ENCODE measurements at regions not wholly inside any gene's neighbourhood (a gene's known extent, or its start where the extent isn't known, plus 50 kb on each side); places are given as distances from the start of the nearest gene placed in this dataset.

GRCh38 chr2:220226546-220226945 lies 599.1 kb downstream of the SLC4A3 start:
- WGBS, 2 donors, result 92 to 95% methylated on average over 1 of the region's 1 CpG
- TF ChIP-seq CTCF (IDR thresholded peaks at IDR 0.05), result no peak
- no peak for TF ChIP-seq POLR2A (IDR thresholded peaks at IDR 0.05)
- Histone ChIP-seq H3K4me1 (peaks cover 0 to 37% (median 13%) of the 10 kb centered on the region in 3 donors), H3K27ac (no peak overlapping the region), H3K27me3 (no peaks in the 10 kb centered on the region), H3K4me3 (no peak overlapping the region), H3K36me3 (no peaks in the 10 kb centered on the region), H3K9me3 (no peaks in the 10 kb centered on the region)
- no peak for DNase-seq
- intact Hi-C loops (cut with DNase I), result no loop called here

GRCh38 chr2:220227266-220227920 lies 600.0 kb downstream of the SLC4A3 start:
- no peaks in the 10 kb centered on the region for H3K36me3 ChIP-seq
- WGBS, 2 donors, result 49 to 57% methylated on average over 4 of the region's 4 CpGs
- no peak overlapping the region for H3K4me3 ChIP-seq
- H3K27me3 ChIP-seq, result no peaks in the 10 kb centered on the region
- DNase-seq, result no peak
- H3K27ac ChIP-seq, result no peak overlapping the region
- no peaks in the 10 kb centered on the region for H3K9me3 ChIP-seq
- peaks cover 0 to 37% (median 13%) of the 10 kb centered on the region in 3 donors for H3K4me1 ChIP-seq
- TF ChIP-seq POLR2A (IDR thresholded peaks at IDR 0.05) (no peak), CTCF (IDR thresholded peaks at IDR 0.05) (no peak)
- intact Hi-C loops (cut with DNase I), result no loop called here

- no peak for DNase-seq
- Histone ChIP-seq H3K9me3 (no peaks in the 10 kb centered on the region), H3K4me3 (no peak overlapping the region), H3K27me3 (no peaks in the 10 kb centered on the region), H3K36me3 (no peaks in the 10 kb centered on the region), H3K27ac (no peak overlapping the region), H3K4me1 (peaks cover 0 to 37% (median 13%) of the 10 kb centered on the region in 3 donors)
- intact Hi-C loops (cut with DNase I), result no loop called here
- TF ChIP-seq POLR2A (IDR thresholded peaks at IDR 0.05) (no peak), CTCF (IDR thresholded peaks at IDR 0.05) (no peak)
- 47 to 66% methylated on average over 6 to 8 of the region's 8 CpGs for WGBS, 2 donors
These were observed 601.0 kb downstream of the SLC4A3 start for GRCh38 chr2:220228310-220229006.

- intact Hi-C loops (cut with DNase I), result no loop called here
- 0 to 44% methylated on average over 1 of the region's 1 CpG for WGBS, 2 donors
These were observed 613.2 kb downstream of the SLC4A3 start for GRCh38 chr2:220240641-220241040.

More at GRCh38 chr2:220240641-220241040, 613.2 kb downstream of the SLC4A3 start:
- no peak overlapping the region for H3K4me3 ChIP-seq
- H3K4me1 ChIP-seq, result no peaks in the 10 kb centered on the region
- H3K27me3 ChIP-seq, result no peaks in the 10 kb centered on the region
- no peaks in the 10 kb centered on the region for H3K36me3 ChIP-seq
- TF ChIP-seq CTCF (IDR thresholded peaks at IDR 0.05) (no peak), POLR2A (IDR thresholded peaks at IDR 0.05) (no peak)
- H3K27ac ChIP-seq, result no peak overlapping the region
- H3K9me3 ChIP-seq, result no peaks in the 10 kb centered on the region
- no peak for DNase-seq
